T-cell (primary cell): ENCODE measurements at regions not wholly inside any gene's neighbourhood (a gene's known extent, or its start where the extent isn't known, plus 50 kb on each side); places are given as distances from the start of the nearest gene placed in this dataset.

Experiments
- ATAC-seq, 4 experiments: fragments of 200-7000 bp in 3 of 4; fragments of 150-1000 bp in 1 of 4; cut with Tn5 transposase; replicated peaks in 1 of 4; 1 replicate in 3 of 4; 2 replicates in 1 of 4; pipeline ENCODE4 v1.10.0; 2021; ENCODE audit warnings: moderate library complexity in 3 of 4, mild to moderate bottlenecking in 2 of 4, moderate number of reproducible peaks in 1 of 4
- CTCF ChIA-PET, 2 donors: fragments of 300-600 bp; sonication (Branson Sonifier 250); formaldehyde crosslinking; loops; one replicate each; lab custom pipeline; 2022; ENCODE audit warnings: antibody characterized with exemption in 2 of 2; lab: Charles Lee
- POLR2A ChIA-PET, 2 donors: fragments of 300-600 bp; sonication (Branson Sonifier 250); formaldehyde crosslinking; loops; one replicate each; lab custom pipeline; 2022; ENCODE audit warnings: antibody characterized with exemption in 2 of 2; lab: Charles Lee
- DNase-seq, 35 experiments: peaks; one replicate each; pipeline versions ENCODE4 v3.0.0 to v3.0.0-alpha.2; 2013 to 2023
- H3K27ac ChIP-seq: one replicate; pipeline ENCODE4 v1.5.1; 2013; ENCODE audit warnings: low read length
- H3K27me3 ChIP-seq, 2 experiments: replicated peaks in 1 of 2; 1 replicate in 1 of 2; 2 replicates in 1 of 2; pipeline versions ENCODE4 v1.6.1 to v1.7.0; 2013; ENCODE audit warnings: low read length in 1 of 2, mixed read lengths in 1 of 2; ENCODE audit not compliant: control insufficient read depth in 2 of 2, insufficient read depth in 2 of 2; ENCODE audit errors: extremely low read depth in 1 of 2
- H3K36me3 ChIP-seq, 2 donors: 1 replicate in 1 of 2; 2 replicates in 1 of 2; pipeline versions ENCODE4 v1.6.1 to v1.7.0; 2013; ENCODE audit warnings: low read length in 1 of 2; ENCODE audit not compliant: control insufficient read depth in 2 of 2, insufficient read depth in 1 of 2; ENCODE audit errors: extremely low read depth in 1 of 2
- H3K4me1 ChIP-seq, 2 experiments: 1 replicate in 1 of 2; 2 replicates in 1 of 2; pipeline versions ENCODE4 v1.6.1 to v1.7.0; 2013; ENCODE audit warnings: low read length in 2 of 2, mixed read lengths in 1 of 2; ENCODE audit not compliant: insufficient read depth in 2 of 2, control insufficient read depth in 1 of 2; ENCODE audit errors: extremely low read depth in 1 of 2
- H3K4me3 ChIP-seq, 2 donors: 1 replicate in 1 of 2; 2 replicates in 1 of 2; pipeline versions ENCODE4 v1.5.1 to v1.7.0; 2013; ENCODE audit warnings: mild to moderate bottlenecking in 2 of 2, low read length in 1 of 2, moderate library complexity in 1 of 2; ENCODE audit not compliant: control insufficient read depth in 1 of 2; ENCODE audit errors: extremely low read depth in 1 of 2
- H3K9me3 ChIP-seq: 2 replicates; pipeline ENCODE4 v1.7.0; 2013
- H3K27ac Mint-ChIP-seq, 2 donors: one replicate each; pipeline ENCODE4 v1.8.0; 2020 to 2021; ENCODE audit warnings: mild to moderate bottlenecking in 2 of 2, mixed read lengths in 2 of 2
- H3K27me3 Mint-ChIP-seq, 2 donors: one replicate each; pipeline ENCODE4 v1.8.0; 2021 to 2022; ENCODE audit warnings: mixed read lengths in 2 of 2
- H3K36me3 Mint-ChIP-seq: one replicate; pipeline ENCODE4 v1.8.0; 2021; ENCODE audit warnings: mixed read lengths
- H3K4me1 Mint-ChIP-seq, 3 donors: one replicate each; pipeline ENCODE4 v1.8.0; 2020 to 2022; ENCODE audit warnings: mixed read lengths in 3 of 3, mild to moderate bottlenecking in 1 of 3
- H3K4me3 Mint-ChIP-seq, 3 donors: one replicate each; pipeline ENCODE4 v1.8.0; 2020 to 2022; ENCODE audit warnings: mild to moderate bottlenecking in 3 of 3, mixed read lengths in 3 of 3, moderate library complexity in 3 of 3
- H3K9me3 Mint-ChIP-seq, 3 donors: one replicate each; pipeline ENCODE4 v1.8.0; 2020 to 2022; ENCODE audit warnings: mixed read lengths in 3 of 3
- WGBS: methylation state at CpG from one replicate; pipeline ENCODE4 v1.1.5; 2013; ENCODE audit warnings: missing lambda C conversion rate; ENCODE audit not compliant: insufficient coverage; 5-methylcytosine and 5-hydroxymethylcytosine counted together

DNA sequence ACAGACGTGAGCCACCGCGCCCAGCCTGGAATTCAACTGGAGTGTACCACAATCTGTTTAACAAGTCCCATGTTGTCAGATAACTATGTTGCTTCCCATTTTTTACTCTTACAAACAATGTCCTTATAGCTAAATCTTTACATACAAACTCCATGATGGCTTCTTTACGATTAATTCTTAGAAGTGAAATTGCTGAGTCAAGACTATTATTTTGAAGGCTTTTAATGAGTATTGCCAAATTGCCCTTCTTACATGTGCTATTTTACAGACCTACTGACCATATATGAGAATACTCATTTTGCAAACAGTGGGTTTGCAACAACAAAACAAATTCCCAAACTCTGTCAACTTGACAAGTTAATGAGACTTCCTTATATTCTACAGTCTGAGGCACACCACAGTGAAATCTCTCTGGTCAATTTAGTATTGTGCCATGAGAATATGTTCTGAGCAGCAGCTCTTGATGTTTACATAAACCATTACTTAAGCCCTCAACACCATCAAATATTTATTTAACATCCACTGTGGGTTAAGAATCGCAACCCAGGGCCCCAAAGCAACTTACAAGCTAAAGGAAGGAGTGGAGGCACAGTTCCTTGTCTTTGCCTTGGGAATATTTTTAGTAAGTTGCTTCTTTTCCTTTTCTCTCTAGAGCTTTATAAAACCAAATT lies 128.5 kb downstream of the SPRY1 start:
- Histone ChIP-seq H3K4me1 (no peaks in the 10 kb centered on the region), H3K9me3 (no peaks in the 10 kb centered on the region), H3K4me3 (no peak overlapping the region), H3K27ac (no peak overlapping the region), H3K27me3 (no peaks in the 10 kb centered on the region), H3K36me3 (no peaks in the 10 kb centered on the region)
- WGBS, result 96% methylated on average over 3 of the region's 5 CpGs
- Mint-ChIP-seq H3K4me1 (no peaks in the 10 kb centered on the region), H3K9me3 (peaks cover 0 to 3% (median 0%) of the 10 kb centered on the region in 3 donors), H3K27me3 (peaks cover 2 to 11% of the 10 kb centered on the region in 2 donors), H3K36me3 (no peaks in the 10 kb centered on the region), H3K27ac (no peak overlapping the region), H3K4me3 (no peak overlapping the region)
- ChIA-PET POLR2A (interaction anchor here (0.6 kb wide), 3 partner anchors 88 to 229 kb away, joined by 5 to 9 read pairs (median 7); no protein-coding TSS in a partner anchor), CTCF (no interaction called here)
- ATAC-seq (no peak), DNase-seq (no peak)

DNA sequence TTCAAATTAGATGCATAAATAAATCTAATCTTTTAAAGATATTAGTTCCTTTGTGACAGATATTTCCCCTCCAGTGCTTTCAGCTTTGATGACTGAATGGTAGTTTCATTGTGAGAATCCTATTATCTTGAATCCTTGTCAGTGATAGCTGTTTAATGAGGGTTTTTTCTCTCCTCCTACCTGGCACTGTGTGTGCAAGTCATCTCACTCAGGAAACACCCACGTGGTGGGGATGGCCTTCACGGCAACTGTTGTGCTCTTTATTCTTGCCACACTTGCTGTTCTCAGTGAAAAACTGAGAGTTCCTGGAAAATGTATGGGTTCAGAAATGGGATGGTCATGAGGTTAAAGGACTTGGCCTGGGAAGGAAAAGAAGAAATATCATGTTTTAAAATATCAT lies 129.9 kb downstream of the SPRY1 start:
- no peak overlapping the region for H3K4me3 Mint-ChIP-seq
- no peaks in the 10 kb centered on the region for H3K27me3 ChIP-seq
- no peaks in the 10 kb centered on the region for H3K4me1 Mint-ChIP-seq
- DNase-seq (no peak), ATAC-seq (no peak)
- no peaks in the 10 kb centered on the region for H3K36me3 Mint-ChIP-seq
- no peak overlapping the region for H3K4me3 ChIP-seq
- H3K27ac Mint-ChIP-seq, result no peak overlapping the region
- H3K36me3 ChIP-seq, result no peaks in the 10 kb centered on the region
- H3K27me3 Mint-ChIP-seq, result peaks cover 2 to 11% of the 10 kb centered on the region in 2 donors
- CTCF ChIA-PET, result no interaction called here
- H3K9me3 ChIP-seq, result no peaks in the 10 kb centered on the region
- H3K27ac ChIP-seq, result no peak overlapping the region
- WGBS, result no CpG with 5 or more reads among the region's 2 CpGs
- H3K4me1 ChIP-seq, result no peaks in the 10 kb centered on the region
- POLR2A ChIA-PET, result no interaction called here
- peaks cover 0 to 3% (median 0%) of the 10 kb centered on the region in 3 donors for H3K9me3 Mint-ChIP-seq

DNA sequence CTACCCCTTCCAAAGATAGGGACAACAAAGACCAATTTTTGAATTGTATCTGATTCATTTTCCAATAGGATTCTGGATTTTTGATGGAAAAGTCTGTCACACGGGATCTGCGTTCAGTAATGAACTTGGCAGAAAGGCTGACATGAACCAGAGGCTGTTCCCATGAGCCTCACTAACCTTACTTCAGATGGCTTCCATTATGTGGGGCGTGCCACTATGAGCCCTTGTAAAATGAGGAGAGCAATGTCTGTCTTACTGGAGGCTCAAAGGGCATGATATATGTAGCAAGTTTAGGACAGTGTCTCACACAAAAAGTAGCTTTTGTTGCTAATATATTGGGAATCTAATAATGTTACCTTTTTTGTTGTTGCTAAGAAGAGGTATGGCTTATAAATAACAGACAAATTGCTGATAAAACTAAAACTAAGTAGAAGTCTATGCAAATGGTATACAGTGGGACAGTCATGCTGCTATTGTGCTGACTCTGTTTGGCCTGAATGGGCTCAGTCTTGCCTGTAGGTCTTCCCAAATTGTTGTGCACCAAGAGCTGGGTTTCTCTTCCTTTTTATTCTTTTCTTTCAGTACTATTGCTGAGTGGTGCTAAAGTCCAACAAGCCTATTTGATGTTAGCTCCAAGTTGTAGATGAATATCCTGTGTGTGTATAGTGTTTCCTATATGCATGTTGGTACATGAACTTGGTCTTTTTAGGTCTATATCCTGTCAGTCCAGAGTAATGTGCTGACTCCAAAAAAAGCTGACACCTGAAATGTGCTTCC lies 132.1 kb downstream of the SPRY1 start:
- Histone ChIP-seq H3K4me1 (no peaks in the 10 kb centered on the region), H3K27ac (no peak overlapping the region), H3K4me3 (no peak overlapping the region), H3K9me3 (no peaks in the 10 kb centered on the region), H3K27me3 (peaks cover 0 to 2% of the 10 kb centered on the region in 2 experiments), H3K36me3 (no peaks in the 10 kb centered on the region)
- DNase-seq (no peak), ATAC-seq (no peak)
- no peaks in the 10 kb centered on the region for H3K36me3 Mint-ChIP-seq
- no CpG with 5 or more reads among the region's 3 CpGs for WGBS
- POLR2A ChIA-PET, result no interaction called here
- peaks cover 0 to 3% (median 0%) of the 10 kb centered on the region in 3 donors for H3K9me3 Mint-ChIP-seq
- H3K27me3 Mint-ChIP-seq, result peaks cover 2 to 11% of the 10 kb centered on the region in 2 donors
- CTCF ChIA-PET, result interaction anchor here (0.7 to 1.0 kb wide), 3 partner anchors 23 to 41 kb away, joined by 3 to 4 read pairs (median 3); no protein-coding TSS in a partner anchor
- no peaks in the 10 kb centered on the region for H3K4me1 Mint-ChIP-seq
- no peak overlapping the region for H3K27ac Mint-ChIP-seq
- no peak overlapping the region for H3K4me3 Mint-ChIP-seq

DNA sequence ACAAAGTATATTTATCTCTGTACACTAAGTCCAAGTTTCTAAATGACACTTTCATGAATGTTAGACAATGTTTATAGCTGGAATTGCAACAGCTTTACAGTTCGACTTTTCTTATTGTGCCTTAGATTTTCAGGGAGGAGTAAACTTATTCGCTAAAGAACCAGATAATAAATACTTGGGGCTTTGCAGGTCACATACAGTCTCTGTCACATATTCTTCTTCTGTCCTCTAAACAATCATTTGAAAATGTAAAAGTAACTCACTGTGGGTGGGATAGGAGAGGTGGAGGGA lies 132.6 kb downstream of the SPRY1 start:
- Histone ChIP-seq H3K27me3 (peaks cover 0 to 2% of the 10 kb centered on the region in 2 experiments), H3K9me3 (no peaks in the 10 kb centered on the region), H3K36me3 (no peaks in the 10 kb centered on the region), H3K27ac (no peak overlapping the region), H3K4me1 (no peaks in the 10 kb centered on the region), H3K4me3 (no peak overlapping the region)
- no CpG with 5 or more reads among the region's 2 CpGs for WGBS
- Mint-ChIP-seq H3K9me3 (peaks cover 0 to 3% (median 0%) of the 10 kb centered on the region in 3 donors), H3K36me3 (no peaks in the 10 kb centered on the region), H3K4me3 (no peak overlapping the region), H3K4me1 (no peaks in the 10 kb centered on the region), H3K27ac (no peak overlapping the region), H3K27me3 (peaks cover 2 to 11% of the 10 kb centered on the region in 2 donors)
- CTCF ChIA-PET, result interaction anchor here (0.7 to 1.0 kb wide), 2 partner anchors 30 to 41 kb away, joined by 3 read pairs; no protein-coding TSS in a partner anchor
- ATAC-seq (no peak), DNase-seq (no peak)
- POLR2A ChIA-PET, result no interaction called here

DNA sequence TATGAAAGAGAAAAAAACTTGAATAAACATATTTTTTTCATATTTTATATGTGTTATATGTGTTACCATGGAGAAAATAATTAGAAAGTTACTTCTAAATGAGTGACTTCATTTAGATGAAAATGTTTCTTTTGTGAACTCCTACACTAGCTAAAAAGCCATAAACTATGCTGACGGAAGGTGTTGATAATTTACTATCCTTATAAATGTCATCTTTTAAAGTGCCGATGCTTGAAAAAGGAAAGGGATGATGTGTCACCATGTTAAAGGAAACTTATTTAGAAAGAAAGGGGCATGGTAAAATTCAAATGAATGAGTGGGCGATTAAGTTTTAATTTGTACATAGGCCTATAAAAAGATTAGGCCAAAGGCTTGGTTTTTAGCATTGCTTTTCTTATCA lies 133.8 kb downstream of the SPRY1 start:
- peaks cover 0 to 3% (median 0%) of the 10 kb centered on the region in 3 donors for H3K9me3 Mint-ChIP-seq
- H3K36me3 Mint-ChIP-seq, result no peaks in the 10 kb centered on the region
- no peak overlapping the region for H3K4me3 ChIP-seq
- H3K4me3 Mint-ChIP-seq, result no peak overlapping the region
- no peak overlapping the region for H3K27ac Mint-ChIP-seq
- H3K36me3 ChIP-seq, result no peaks in the 10 kb centered on the region
- H3K27me3 Mint-ChIP-seq, result peaks cover 2 to 11% of the 10 kb centered on the region in 2 donors
- H3K27me3 ChIP-seq, result peaks cover 0 to 2% of the 10 kb centered on the region in 2 experiments
- H3K4me1 Mint-ChIP-seq, result peaks cover 3 to 4% (median 4%) of the 10 kb centered on the region in 3 donors
- no CpG with 5 or more reads among the region's 3 CpGs for WGBS
- DNase-seq (no peak), ATAC-seq (no peak)
- CTCF ChIA-PET, result interaction anchor here in 1 of 2 donors (0.5 kb wide), 1 partner anchor 69 kb away, joined by 4 read pairs; no protein-coding TSS in a partner anchor
- no peaks in the 10 kb centered on the region for H3K9me3 ChIP-seq
- H3K27ac ChIP-seq, result no peak overlapping the region
- POLR2A ChIA-PET, result no interaction called here
- H3K4me1 ChIP-seq, result no peaks in the 10 kb centered on the region

DNA sequence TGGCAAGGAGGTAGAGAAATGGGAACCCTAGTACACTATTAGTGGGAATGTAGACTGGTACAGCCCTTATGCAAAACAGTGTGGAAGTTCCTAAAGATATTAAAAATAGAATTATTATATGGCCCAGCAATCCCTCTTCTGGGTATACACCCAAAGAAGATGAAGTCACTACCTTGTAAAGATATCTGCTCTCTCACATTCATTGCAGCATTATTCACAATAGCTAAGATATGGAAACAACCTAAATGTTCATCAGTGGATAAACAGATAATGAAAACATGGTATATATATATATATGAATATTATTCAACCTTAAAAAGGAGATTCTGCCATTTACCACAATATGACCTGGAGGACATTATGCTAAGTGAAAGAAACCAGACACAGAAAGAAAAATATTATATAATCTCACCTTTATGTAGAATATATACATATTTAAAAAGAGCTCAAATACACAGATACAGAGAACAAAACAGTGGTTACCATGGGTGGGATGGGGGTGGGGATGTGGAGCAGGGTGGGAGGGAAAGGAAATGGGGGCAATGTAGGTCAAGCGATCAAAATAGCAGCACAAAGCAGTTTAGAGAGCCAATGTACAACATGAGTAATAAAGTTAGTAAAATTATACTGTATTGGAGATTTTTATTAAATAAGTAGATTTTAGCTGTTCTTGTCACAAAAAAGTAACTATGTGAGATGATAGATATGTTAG lies 138.6 kb downstream of the SPRY1 start:
- Mint-ChIP-seq H3K4me1 (peaks cover 8 to 22% (median 10%) of the 10 kb centered on the region in 3 donors), H3K9me3 (peaks cover 0 to 4% (median 3%) of the 10 kb centered on the region in 3 donors), H3K27ac (peak overlapping the region in 1 of 2 donors; percentile 34), H3K36me3 (no peaks in the 10 kb centered on the region), H3K4me3 (no peak overlapping the region), H3K27me3 (no peaks in the 10 kb centered on the region)
- Histone ChIP-seq H3K36me3 (no peaks in the 10 kb centered on the region), H3K4me1 (peaks cover 0 to 6% of the 10 kb centered on the region in 2 experiments), H3K9me3 (no peaks in the 10 kb centered on the region), H3K27ac (no peak overlapping the region), H3K4me3 (no peak overlapping the region), H3K27me3 (peaks cover 0 to 2% of the 10 kb centered on the region in 2 experiments)
- DNase-seq, result no peak
- ATAC-seq, result no peak
- POLR2A ChIA-PET, result interaction anchor here in 1 of 2 donors (0.6 kb wide), 1 partner anchor 86 kb away, joined by 3 read pairs; no protein-coding TSS in a partner anchor
- no CpG with 5 or more reads among the region's 1 CpG for WGBS
- CTCF ChIA-PET, result interaction anchor here in 1 of 2 donors (1.0 kb wide), 1 partner anchor 29 kb away, joined by 3 read pairs; no protein-coding TSS in a partner anchor
